ENCODE measurements at regions not wholly inside any gene's neighbourhood (a gene's known extent, or its start where the extent isn't known, plus 50 kb on each side); places are given as distances from the start of the nearest gene placed in this dataset.
"Not testable (repeated sequence)": the region's sequence is repeated elsewhere in the genome, so short reads cannot be mapped to it uniquely, and the experiment has no call there.

DNA sequence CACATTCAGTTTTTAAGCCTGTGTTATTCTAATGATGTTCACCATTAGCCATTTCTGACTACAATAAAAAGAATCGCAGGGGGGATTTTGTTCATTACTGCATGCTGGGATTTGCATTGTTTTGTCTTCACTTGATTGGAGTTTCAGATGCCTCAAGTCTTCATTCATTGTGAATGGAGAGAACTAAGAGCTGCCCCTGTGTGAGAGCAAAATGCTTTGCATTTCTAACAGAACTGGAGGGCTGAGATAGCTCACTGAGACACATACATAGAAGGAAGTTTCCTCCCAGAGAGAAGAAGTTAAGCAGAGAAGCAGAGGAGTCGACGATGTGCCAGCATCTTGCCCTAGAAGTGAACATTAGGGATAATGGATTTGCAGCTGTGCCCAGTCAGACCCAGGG is 113.5 kb upstream of the GATB start:
- no peak for DNase-seq

DNA sequence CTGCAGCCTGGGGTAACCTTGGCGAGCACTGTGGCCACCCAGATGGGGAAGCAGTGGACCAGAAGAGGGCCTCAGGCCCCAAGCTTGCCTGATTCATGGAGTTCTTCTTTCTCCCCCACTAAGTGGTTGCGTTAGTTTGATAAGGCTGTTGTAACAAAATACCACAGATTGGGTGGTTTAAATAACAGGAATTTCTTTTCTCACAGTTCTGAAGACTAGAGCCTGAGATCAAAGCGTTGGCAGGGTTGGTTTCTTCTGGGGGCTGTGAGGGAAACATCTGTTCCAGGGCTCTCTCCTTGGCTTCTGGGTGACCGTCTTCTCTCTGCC is 105.7 kb upstream of the GATB start:
- DNase-seq, result no peak

DNA sequence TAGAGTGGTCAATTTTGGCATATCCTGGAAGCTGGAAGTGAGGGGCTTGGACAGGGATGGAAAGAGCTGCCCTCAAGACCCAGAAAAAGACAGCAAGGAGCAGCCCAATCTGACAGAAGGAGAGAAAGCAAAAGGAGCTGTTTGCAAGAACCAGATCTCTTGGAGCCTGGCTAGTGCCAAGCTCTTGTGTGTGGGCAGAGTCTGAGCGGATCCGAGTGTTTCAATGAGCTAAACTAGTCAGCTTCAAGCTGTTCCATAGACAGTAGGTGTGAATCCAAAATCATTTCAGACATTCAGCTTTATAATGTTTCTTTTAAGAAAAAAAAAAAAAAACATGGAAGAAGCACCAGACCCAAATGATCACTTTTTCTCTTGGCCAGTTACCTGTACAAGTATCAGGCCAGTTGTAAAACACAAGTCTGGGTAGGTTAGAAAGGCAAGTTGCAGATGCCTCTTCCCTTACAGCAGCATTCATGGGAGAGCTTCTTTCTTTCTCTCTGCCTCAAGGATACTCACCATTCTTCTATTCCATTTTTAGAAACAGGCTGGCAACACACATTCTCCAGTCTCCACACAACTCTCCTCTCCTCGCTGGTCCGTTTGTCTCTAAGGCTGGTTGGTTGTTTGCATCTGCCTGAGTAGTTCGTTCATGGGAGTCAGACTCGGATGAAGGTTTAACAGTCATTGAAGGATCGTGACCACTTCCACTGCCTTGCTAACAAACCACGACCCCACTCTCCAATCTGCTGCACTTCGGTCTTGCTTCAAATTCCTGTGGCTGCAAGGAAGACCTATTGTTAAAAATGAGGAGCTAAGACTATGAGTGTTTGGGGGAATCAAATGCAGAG is 105.2 kb upstream of the GATB start:
- no peak for DNase-seq

DNA sequence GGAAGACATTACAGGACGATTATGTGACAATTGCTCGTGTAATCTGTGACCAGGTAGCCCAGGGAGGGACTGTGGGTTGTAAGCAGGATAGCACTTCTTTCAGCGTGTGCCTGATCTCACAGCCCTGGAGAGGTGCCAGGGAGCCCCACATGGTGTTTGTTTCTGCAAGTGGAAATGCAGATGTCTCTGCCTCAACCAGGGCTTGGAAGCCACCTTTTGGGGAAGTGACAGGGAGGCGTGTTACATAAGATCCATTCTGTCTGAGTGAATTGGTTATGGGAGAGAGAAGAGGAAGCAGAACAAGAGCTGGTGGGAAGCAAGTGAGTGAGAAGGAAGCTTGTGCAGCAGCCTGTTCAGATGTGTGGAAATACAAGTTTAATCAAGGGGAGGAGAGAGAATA is 104.5 kb upstream of the GATB start:
- peak; percentile 56 for DNase-seq

DNA sequence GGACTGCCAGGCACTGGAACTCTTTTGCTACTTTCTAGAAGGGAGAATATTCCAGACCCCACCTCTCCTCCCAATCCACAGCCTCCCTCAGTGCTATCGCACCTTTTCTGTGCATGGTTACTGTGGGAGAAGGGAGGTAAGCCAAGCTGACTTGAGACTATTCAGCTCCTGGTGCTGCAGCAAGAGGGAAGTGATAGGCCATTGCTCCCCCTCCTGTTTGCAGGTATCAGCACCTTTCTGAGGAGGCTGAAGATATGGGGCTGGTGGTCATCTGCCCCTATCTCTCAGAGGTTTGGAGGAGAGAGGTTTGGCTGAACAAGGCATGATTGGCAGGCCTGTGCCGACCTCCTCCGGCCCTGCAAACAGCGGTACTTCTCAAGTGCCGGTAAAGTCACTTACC is 103.3 kb upstream of the GATB start:
- DNase-seq, result no peak

DNA sequence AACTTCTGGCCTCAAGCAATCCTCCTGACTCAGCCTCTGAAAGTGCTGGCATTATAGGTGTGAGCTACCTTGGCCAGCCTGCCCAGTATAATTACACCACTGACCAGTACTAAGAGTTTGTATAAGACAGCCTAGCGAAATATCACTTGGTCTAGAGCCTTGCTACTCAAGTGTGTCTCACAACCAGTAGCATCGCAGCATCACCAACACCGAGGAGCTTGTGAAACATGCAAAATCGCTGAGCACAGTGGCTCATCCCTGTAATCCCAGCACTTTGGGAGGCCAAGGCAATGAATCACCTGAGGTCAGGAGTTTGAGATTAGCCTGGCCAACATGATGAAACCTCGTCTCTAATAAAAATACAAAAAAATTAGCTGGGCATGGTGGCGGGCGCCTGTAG is 102.0 kb upstream of the GATB start:
- no peak for DNase-seq

DNA sequence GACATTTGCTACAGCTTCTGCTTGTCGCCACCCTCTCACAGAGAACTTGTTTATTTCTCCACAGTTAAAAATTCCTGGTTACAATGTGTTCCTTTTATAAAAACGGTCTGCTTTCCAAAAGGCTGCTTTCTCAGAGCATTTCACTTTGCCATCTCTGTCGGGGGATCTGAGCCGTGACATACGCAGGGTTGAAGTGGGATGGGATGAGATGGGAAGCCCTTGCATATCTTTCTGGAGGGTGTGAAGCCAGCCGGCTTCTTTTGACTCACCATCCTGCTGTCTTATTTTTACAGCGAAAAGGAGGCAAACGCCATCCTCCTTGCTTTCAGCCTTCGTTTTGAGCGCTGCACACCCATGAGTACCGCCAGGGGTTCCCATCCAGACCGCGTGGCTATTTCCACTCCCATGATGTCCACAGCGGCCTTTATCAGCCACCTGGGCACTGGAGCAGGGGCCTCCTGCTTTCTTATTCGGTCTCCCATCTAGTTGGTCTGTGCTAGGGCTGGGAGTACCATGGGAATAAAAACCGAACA is 99.8 kb upstream of the GATB start:
- no peak for DNase-seq

DNA sequence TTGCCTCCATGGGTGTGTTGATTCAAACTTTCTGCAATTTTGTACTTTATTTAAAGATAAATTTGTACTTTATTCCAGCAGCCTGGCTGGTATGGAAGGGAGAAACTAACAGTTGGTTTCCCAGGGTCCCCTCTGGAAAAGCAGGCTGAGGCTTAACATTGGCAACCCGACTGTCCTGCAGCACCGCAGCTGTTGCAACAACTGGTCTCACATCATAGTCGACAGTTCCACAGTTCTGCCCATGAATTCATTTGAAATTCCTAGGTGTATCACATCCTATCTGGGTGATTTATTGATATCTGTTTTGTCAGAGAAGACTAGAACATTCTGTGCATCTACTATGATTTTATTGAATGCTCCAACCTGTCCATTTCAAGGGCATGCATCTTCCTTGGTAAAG is 98.8 kb upstream of the GATB start:
- no peak for DNase-seq

DNA sequence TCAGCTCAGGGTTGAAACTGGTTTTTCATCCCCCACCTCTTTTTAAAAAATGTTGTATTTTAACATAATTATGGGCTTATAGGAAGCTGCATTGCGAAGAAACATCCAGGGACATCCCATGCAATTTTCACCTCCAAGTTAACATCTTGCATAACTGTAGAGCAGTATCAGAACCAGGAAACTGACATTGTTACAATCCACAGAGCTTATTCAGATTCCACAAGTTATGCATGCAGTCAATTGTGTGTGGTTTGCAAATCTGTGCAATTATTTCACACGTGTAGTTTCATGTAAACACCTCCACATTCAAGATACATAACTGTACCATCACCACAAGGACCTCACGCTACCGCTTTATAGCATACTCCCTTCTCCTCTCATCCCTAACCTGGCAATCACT is 97.5 kb upstream of the GATB start:
- DNase-seq, result no peak

DNA sequence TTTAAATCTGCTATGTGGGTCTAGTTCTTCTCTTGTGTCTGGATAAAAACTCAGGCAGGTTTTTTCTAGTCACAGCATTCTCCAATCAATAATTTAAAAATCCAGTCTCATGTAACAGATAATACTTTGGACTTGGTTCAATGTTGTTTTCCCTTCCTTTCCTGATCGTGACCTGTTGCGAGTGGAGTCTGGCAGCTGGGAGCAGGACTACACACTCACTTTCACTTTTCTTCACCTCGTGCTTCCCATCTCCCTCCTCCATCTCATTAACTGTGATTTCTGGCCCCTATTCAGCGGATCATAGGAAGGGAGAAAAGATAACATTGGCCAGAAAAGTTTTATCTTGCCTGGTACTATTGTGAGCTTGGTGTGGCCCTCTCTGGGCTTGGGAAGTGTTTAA is 96.6 kb upstream of the GATB start:
- DNase-seq, result no peak

DNA sequence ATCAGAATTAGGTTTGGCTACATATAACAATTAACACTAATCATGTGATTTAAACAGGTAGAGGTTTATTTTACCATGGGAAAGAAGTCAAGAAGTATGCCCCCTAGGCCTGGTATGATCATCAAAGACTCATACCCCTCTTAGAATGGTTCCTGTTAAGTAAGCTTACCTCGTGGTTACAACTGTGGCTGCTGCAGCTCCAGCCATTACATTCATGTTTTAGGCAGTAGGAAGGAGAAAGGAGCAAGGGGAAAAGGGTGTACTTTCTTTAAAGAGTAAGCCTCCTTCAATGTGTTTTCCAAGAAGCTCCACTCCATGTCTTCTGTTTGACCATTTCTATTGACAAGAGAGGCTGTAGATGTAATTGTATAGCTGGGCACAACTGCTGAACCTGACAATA is 94.9 kb upstream of the GATB start:
- no peak for DNase-seq

DNA sequence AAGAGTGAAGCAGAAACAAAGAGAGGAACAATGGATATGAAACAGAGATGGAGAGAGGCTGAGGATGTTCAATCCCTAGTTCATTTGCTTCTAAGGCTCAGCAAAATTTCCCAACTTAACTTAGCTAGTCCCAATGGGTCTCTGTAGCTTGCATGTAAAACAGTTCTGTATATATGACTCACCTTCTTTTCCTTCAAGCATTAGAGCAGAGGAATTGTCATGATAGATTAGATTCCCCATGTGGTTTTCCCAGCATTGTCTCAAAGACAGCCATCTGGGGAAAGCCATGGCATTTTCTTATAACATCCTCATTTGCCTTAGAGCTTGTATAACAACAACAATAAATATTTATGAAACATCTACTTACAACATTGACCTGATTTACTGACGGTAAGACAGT is 93.9 kb upstream of the GATB start:
- DNase-seq, result no peak

DNA sequence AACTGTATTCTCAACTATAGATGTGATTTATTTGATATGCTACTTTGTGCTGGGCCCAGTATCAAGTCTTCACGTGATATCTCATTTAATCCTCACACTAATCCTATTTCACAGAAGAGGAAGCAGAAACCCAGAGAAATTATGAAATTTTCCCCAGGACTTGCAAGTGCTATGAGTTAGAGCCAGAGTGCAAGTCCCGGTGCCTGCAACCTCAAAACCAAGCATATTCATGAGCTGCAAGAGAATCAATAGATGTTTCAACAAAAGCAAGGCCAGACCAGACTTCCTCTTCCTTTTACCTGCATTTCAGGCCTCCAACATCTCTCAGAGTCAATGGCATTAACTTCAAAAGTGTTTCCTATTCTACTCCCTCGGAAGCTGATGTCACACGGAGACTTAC is 92.2 kb upstream of the GATB start:
- no peak for DNase-seq

DNA sequence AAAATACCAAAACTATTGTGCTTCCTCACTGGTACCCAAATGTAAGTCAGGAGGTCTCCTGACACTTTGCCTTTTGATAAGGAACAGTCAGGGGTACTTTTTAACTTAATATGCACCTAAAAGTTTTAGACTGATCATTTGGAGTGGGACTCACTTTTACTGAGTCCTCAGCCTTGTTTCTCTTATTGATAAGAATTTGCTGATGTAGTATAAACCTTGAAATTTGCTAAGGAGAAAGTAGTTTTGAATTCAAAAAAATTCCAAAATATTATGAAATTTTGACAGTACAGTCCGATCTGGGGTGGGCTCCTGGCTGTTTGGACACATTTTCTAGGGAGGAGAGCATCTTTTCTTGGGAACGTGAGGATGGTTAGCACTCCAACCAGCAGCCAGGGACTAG is 91.4 kb upstream of the GATB start:
- DNase-seq, result no peak

DNA sequence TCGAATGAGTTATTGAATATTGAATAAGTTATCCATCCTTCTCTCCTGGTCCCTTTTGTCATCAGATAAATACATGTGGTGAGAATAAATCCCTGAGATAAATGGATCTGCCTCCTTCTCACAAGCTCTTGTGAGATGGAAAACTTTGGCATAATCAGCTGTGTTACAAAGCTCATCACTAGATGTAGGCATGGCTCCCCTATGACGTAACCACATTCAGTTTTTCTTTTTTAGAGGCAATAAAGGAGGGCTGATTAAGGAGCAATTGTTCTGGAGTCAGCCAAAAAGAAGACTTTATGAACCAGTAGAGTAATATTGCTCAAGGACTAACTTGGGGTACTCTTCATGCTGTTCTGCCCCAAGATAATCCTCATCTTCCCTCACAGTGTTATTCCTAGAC is 90.5 kb upstream of the GATB start:
- no peak for DNase-seq

DNA sequence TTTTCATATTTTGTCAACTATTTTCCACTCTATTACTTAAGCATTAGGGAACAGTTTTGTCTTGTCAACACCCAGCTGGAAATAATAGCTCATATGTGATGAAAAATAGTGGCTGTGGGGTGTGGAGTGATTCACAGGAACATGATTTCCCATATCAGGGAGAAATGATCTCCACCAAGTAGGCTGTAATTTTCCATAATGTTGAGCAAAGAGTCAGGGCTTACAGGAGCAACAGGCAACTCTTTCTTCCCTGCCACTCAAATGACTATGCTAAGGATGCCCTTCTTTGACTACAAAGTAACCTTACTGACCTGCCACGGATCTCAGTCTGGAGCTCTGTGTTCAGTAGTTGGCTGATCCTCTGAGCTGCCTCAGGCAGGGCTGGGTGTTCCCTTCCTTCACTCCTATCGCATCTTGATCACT is 90.0 kb upstream of the GATB start:
- no peak for DNase-seq

DNA sequence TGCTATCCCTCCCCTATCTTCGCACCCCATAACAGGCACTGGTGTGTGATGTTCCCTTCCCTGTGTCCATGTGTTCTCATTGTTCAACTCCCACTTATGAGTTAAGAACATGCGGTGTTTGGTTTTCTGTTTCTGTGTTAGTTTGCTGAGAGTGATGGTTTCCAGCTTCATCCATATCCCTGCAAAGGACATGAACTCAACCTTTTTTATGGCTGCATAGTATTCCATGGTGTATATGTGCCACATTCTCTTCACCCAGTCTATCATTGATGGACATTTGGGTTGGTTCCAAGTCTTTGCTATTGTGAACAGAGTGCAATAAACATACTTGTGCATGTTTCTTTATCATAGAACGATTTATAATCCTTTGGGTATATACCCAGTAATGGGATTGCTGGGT is 84.7 kb upstream of the GATB start:
- DNase-seq, result not testable (repeated sequence)

DNA sequence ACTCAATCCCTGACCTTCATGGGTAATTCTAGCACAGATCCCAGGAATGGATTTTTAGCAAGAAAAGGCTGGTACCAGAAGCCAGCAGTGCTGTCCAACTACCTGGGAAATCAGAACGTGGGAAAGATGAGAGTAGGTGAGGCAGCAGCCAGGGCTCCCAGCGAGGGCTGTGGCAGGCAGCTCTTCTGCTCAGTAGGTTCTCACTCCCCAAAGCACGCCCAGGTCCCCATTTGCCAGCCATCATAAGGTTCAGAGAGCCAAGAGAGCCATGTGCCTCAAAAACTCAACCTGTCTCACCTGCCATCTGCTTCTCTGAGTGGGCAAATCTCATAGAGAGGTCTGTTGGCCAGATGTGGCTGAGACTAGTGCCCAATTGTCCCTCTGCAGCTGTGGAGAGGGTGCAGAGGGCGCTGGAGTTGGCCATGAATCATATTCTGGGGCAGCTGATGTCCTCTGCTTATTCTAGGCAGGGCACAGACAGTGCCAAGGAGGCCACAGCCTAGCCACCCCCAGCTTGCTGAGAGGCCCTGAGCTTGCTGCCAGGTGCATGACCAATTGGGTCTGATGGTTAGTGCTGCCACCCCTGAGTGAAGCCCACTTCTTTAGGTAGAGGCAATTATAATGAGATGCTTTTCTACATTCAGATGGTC is 81.7 kb upstream of the GATB start:
- DNase-seq, result no peak

DNA sequence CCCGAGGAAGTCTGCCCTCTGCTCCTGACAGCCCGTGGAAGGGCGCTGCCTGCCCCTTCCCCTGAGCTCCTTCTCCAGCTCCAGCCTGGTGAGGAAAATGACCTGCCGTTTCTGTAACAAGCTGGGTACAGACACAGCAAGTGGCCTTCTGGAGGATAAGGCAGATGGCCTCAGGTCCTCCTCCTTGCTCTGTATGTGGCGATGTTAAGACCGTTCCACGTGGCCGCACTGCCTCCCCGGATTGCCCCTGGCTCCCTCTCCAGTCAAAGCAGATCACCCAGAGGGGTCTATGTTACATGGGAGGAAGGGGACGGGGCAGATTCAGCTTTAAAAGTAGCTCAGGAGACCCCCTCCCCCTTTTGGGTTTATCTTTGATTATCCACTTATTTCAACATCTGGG is 80.3 kb upstream of the GATB start:
- no peak for DNase-seq

DNA sequence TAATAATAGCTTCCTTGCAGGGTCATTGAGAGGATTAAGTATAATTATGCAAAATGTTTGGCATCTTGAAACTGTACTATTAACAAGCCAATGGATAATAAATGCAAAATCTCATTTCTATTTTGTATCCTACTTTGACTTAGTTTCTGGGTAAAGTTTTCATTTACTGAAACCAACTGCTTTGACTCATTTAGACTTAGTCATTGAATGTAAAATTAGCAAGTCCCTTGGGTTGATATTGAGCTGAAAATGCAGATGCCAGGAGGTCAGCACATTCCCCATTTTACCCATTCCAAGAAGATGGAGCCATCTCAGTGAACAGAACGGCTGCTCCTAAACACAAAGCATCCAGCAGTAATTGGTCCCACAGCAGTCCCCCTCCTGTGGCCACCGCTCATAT is 74.7 kb upstream of the GATB start:
- no peak for DNase-seq

DNA sequence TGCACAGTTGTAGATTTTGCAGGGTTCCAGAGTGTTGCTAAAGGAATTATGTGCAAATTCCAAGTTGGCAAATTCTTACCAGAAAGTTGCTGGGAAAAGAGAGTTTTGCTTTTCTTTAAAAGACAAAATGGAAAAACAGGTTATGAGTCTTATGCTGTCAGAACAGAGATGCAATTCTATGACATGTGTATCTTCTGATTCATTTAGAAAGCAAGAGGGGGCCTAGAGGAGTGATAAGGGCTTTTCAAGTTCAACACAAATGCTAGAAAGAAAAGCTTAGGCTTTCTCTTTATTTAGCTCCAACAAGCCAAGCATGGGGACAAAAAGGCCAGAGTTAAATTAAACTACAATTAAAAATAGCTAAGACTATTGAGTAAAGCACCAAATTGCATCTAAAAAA is 72.4 kb upstream of the GATB start:
- DNase-seq, result no peak

DNA sequence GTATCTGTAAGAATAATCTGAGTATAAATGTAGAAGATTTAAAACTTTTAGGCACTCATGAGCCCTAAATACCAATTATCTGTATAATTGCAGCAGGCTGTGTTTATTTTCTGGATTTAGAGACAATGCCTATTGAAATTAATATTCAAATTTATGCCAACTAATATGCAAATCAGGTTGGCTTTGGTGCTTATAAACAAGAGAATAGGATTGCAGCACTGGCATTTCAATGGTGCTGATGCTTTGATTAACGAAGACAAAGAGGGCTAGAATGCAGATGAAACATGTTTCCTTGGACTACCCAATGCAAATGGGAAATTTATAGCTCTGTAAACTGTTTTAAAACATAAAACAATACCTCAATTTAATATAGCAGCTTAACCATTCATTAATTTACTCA is 70.7 kb upstream of the GATB start:
- DNase-seq, result no peak

DNA sequence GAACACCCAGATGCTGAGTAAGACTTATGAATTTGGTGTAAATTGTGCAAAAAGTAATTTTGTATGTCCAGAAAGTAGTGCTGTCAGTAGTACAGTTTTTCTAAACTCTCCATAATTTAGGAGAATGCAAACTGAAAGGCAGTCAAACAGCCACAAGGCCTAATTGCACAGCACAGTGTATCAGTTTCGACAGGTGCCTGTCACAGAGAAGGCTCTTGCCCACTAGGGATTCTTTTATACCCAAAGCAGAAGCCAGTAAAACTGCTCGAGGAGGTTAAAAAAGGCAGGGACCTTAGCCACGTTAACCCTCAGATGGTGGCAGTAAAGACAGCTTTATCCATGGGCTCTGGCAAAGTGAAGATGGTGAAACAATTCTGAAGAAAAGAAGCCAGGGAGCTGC is 69.4 kb upstream of the GATB start:
- DNase-seq, result no peak

DNA sequence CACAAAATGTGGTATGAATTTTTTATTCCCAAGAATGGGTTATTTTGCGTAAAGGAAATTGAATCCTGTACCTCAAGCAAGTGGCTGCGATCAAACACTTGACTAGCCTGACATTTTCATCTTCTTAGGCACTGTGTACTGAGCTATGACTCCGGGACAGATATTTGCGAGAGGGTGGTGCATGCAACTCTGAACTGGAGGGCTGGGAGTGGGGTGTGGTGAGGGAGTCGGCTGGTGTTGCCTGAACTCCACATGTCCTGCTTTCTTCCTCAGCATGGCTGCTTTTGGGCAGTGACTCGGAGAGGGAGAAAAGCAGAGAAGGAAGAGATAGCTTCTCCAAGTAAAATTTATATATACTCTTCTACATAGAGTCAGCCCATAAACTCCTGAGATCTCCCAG is 68.5 kb upstream of the GATB start:
- no peak for DNase-seq

DNA sequence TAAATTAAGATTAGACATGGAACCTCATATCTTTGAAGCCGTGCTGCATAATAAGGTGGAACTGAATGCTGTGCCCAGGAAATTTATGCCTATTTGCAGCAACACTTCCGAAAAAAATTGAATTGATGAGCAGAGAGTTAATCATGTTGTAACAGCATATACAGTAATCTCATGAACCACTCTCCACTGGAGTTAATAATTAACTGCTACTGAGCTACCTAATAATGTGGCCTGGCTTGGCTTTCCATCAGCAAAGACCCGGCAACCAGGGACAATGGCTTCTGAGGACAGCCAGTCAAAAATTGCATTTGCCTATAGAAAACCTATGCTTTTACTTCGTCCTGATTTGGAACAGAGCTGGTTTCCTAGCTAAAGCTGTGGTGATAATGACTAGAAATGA is 63.8 kb upstream of the GATB start:
- DNase-seq, result no peak
